VCaP (cell line): ENCODE measurements at regions not wholly inside any gene's neighbourhood (a gene's known extent, or its start where the extent isn't known, plus 50 kb on each side); places are given as distances from the start of the nearest gene placed in this dataset.

Experiments used
- H3K27ac ChIP-seq: fragments of 450-650 bp; 2 replicates; pipeline ENCODE4 v1.5.1; 2017
- TF ChIP-seq, protein P1 (sequence below): fragments of 450-650 bp; conservative IDR thresholded peaks from 2 replicates; pipeline ENCODE4 v1.5.1; 2017; ENCODE audit warnings: mild to moderate bottlenecking, moderate library complexity

DNA sequence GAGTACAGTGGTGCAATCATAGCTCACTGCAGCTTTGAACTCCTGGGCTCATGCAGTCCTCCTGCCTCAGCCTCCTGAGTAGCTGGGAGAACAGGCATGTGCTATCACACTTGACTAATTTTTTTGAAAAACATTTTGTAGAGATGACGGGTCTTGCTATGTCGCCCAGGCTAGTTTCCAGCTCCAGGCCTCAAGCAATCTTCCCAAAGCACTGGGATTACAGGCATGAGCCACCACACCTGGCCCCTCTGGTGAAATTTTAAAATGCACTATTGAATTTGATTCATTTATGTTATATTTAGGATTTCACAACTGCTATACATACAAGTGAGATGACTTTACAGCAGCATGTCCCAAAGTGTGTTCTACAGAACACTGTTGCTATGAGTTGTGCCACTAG lies 50.8 kb upstream of the TPM1 start:
- TF ChIP-seq, protein P1, sequence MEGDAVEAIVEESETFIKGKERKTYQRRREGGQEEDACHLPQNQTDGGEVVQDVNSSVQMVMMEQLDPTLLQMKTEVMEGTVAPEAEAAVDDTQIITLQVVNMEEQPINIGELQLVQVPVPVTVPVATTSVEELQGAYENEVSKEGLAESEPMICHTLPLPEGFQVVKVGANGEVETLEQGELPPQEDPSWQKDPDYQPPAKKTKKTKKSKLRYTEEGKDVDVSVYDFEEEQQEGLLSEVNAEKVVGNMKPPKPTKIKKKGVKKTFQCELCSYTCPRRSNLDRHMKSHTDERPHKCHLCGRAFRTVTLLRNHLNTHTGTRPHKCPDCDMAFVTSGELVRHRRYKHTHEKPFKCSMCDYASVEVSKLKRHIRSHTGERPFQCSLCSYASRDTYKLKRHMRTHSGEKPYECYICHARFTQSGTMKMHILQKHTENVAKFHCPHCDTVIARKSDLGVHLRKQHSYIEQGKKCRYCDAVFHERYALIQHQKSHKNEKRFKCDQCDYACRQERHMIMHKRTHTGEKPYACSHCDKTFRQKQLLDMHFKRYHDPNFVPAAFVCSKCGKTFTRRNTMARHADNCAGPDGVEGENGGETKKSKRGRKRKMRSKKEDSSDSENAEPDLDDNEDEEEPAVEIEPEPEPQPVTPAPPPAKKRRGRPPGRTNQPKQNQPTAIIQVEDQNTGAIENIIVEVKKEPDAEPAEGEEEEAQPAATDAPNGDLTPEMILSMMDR, result no peak
- no peak overlapping the region for H3K27ac ChIP-seq

DNA sequence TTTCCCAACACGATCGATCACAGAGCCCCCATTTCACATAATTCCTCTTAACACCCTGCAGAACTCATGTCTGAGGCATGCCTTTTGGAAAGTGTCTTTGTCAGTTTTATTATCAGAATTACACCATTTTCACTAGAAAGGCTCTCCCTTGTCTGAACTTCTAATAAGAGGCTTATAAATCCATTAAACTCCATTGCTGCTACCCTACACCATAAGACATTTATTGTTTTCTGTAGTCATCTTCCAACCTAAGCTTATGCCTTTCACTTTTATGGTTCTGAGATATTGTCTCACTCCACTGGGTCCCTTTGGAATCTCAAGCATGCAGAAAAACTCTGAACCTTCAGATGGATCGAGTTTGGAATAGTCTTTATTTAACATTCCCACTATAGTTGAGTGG lies 50.2 kb upstream of the TPM1 start:
- H3K27ac ChIP-seq, result no peak overlapping the region
- TF ChIP-seq, protein P1, result no peak
